ENCODE measurements at regions not wholly inside any gene's neighbourhood (a gene's known extent, or its start where the extent isn't known, plus 50 kb on each side); places are given as distances from the start of the nearest gene placed in this dataset.

- Histone ChIP-seq H3K4me2 (ENCODE audit: insufficient read depth, low read length) (no peak overlapping the region), H3K36me3 (ENCODE audit: insufficient read depth, low read length) (peaks cover 20% of the 10 kb centered on the region), H3K27me3 (ENCODE audit: insufficient read depth, low read length) (no peaks in the 10 kb centered on the region), H4K20me1 (ENCODE audit: insufficient read depth, low read length) (no peaks in the 10 kb centered on the region), H2AFZ (ENCODE audit: low read length) (no peak overlapping the region), H3K4me1 (ENCODE audit: insufficient read depth, low read length) (no peaks in the 10 kb centered on the region), H3K27ac (ENCODE audit: low read depth, low read length) (no peak overlapping the region), H3K4me3 (ENCODE audit: insufficient read depth, low read length) (no peak overlapping the region), H3K9me3 (ENCODE audit: low read depth, low read length) (no peaks in the 10 kb centered on the region), H3K79me2 (ENCODE audit: insufficient read depth, low read length) (no peaks in the 10 kb centered on the region)
- DNase-seq (ENCODE audit: insufficient read length, low spot score, missing footprints), result no peak
- TF ChIP-seq CTCF (IDR thresholded peaks at IDR 0.05; ENCODE audit: extremely low read depth, low read depth, low read length), result no peak
Observed at GRCh38 chr17:63314761-63315160, 131.3 kb downstream of the CYB561 start.

GRCh38 chr17:63316100-63316499, 130.0 kb downstream of the CYB561 start:
- no peak for DNase-seq (ENCODE audit: insufficient read length, low spot score, missing footprints)
- H3K36me3 ChIP-seq (ENCODE audit: insufficient read depth, low read length), result peaks cover 26% of the 10 kb centered on the region
- no peaks in the 10 kb centered on the region for H3K4me1 ChIP-seq (ENCODE audit: insufficient read depth, low read length)
- no peak overlapping the region for H3K27ac ChIP-seq (ENCODE audit: low read depth, low read length)
- no peak overlapping the region for H3K4me2 ChIP-seq (ENCODE audit: insufficient read depth, low read length)
- H4K20me1 ChIP-seq (ENCODE audit: insufficient read depth, low read length), result no peaks in the 10 kb centered on the region
- no peaks in the 10 kb centered on the region for H3K9me3 ChIP-seq (ENCODE audit: low read depth, low read length)
- no peak overlapping the region for H3K4me3 ChIP-seq (ENCODE audit: insufficient read depth, low read length)
- H2AFZ ChIP-seq (ENCODE audit: low read length), result no peak overlapping the region
- H3K27me3 ChIP-seq (ENCODE audit: insufficient read depth, low read length), result no peaks in the 10 kb centered on the region
- no peaks in the 10 kb centered on the region for H3K79me2 ChIP-seq (ENCODE audit: insufficient read depth, low read length)
- no peak for TF ChIP-seq CTCF (IDR thresholded peaks at IDR 0.05; ENCODE audit: extremely low read depth, low read depth, low read length)

DNA sequence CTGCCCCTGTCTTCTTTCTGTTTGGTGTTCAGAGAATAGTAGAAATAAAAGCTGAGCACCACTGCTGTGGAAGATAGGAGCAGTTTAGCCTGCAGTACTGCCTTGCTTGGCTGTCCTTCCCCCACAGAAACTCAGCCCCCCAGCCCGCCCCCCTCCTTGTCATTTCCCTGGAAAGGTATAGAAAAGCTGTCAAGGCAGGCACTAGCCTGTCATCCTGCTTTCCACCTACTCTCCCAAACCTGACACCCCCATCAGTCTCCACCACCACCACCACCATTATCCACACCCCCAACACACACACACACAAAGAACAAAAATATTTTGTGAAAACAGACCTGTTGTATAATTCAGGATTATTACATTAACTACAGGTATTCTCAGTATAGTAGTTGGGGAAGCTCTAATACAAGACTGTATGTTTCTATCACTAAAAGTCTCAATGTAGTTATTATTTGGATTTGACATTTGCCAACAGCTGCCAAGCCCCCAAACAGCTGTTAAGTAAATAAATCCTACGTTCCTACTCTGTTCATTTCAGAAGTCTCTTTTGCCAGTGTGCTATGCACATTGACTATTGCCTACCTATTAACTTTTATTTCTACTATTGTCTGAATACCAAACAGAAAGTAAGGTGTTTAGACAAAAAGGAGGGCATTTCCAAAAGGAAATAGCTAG, 128.8 kb downstream of the CYB561 start:
- Histone ChIP-seq H3K79me2 (ENCODE audit: insufficient read depth, low read length) (no peaks in the 10 kb centered on the region), H4K20me1 (ENCODE audit: insufficient read depth, low read length) (no peaks in the 10 kb centered on the region), H3K4me1 (ENCODE audit: insufficient read depth, low read length) (no peaks in the 10 kb centered on the region), H3K27ac (ENCODE audit: low read depth, low read length) (no peak overlapping the region), H3K4me3 (ENCODE audit: insufficient read depth, low read length) (no peak overlapping the region), H3K4me2 (ENCODE audit: insufficient read depth, low read length) (no peak overlapping the region), H3K9me3 (ENCODE audit: low read depth, low read length) (no peaks in the 10 kb centered on the region), H2AFZ (ENCODE audit: low read length) (no peak overlapping the region), H3K36me3 (ENCODE audit: insufficient read depth, low read length) (peaks cover 26% of the 10 kb centered on the region), H3K27me3 (ENCODE audit: insufficient read depth, low read length) (no peaks in the 10 kb centered on the region)
- DNase-seq (ENCODE audit: insufficient read length, low spot score, missing footprints), result no peak
- TF ChIP-seq CTCF (IDR thresholded peaks at IDR 0.05; ENCODE audit: extremely low read depth, low read depth, low read length), result no peak

DNA sequence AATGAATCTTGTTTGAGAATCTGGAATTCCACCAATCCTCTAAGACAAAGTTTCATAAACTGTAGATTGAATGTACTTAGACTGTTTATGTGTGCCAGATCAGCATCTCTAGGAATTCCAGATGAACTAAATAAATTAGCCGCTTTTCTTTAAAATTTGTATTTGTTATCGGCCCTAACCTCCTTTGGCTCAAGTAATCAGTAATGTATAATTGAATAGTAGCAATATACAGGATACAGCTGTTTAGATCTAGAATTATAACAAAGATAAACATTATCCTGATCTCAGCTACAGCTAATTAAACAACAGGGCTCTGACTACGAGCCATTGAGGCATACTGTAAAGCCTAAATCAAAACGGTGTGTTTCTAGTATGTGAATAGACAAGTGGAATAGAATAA, 120.3 kb downstream of the CYB561 start:
- Histone ChIP-seq H3K4me1 (ENCODE audit: insufficient read depth, low read length) (no peaks in the 10 kb centered on the region), H3K79me2 (ENCODE audit: insufficient read depth, low read length) (no peaks in the 10 kb centered on the region), H3K4me3 (ENCODE audit: insufficient read depth, low read length) (no peak overlapping the region), H3K4me2 (ENCODE audit: insufficient read depth, low read length) (no peak overlapping the region), H3K27me3 (ENCODE audit: insufficient read depth, low read length) (no peaks in the 10 kb centered on the region), H3K27ac (ENCODE audit: low read depth, low read length) (no peak overlapping the region), H3K9me3 (ENCODE audit: low read depth, low read length) (no peaks in the 10 kb centered on the region), H3K36me3 (ENCODE audit: insufficient read depth, low read length) (no peaks in the 10 kb centered on the region), H2AFZ (ENCODE audit: low read length) (no peak overlapping the region), H4K20me1 (ENCODE audit: insufficient read depth, low read length) (no peaks in the 10 kb centered on the region)
- no peak for TF ChIP-seq CTCF (IDR thresholded peaks at IDR 0.05; ENCODE audit: extremely low read depth, low read depth, low read length)
- DNase-seq (ENCODE audit: insufficient read length, low spot score, missing footprints), result no peak
